Hematopoietic multipotent progenitor cell treated with erythropoietin and hydrocortisone succinate and interleukin-3 and kit ligand, for 4 days (in vitro differentiated cells): ENCODE measurements at regions not wholly inside any gene's neighbourhood (a gene's known extent, or its start where the extent isn't known, plus 50 kb on each side); places are given as distances from the start of the nearest gene placed in this dataset.
"Not testable (repeated sequence)": the region's sequence is repeated elsewhere in the genome, so short reads cannot be mapped to it uniquely, and the experiment has no call there.

Experiments used
- DNase-seq: peaks from one replicate; pipeline ENCODE4 v3.0.0-alpha.2; 2015

- DNase-seq = no peak
Observed at GRCh38 chr7:89934101-89934500, 220.2 kb upstream of the STEAP1 start.

GRCh38 chr7:89943525-89944050 is 210.7 kb upstream of the STEAP1 start:
- no peak for DNase-seq

GRCh38 chr7:89958525-89959068 is 195.7 kb upstream of the STEAP1 start:
- no peak for DNase-seq

GRCh38 chr7:89966067-89966664 is 188.1 kb upstream of the STEAP1 start:
- DNase-seq = no peak

GRCh38 chr7:89975577-89975976 is 178.7 kb upstream of the STEAP1 start:
- DNase-seq = no peak

GRCh38 chr7:89987665-89988064 is 166.6 kb upstream of the STEAP1 start:
- DNase-seq = no peak

GRCh38 chr7:89988074-89988473 is 166.2 kb upstream of the STEAP1 start:
- no peak for DNase-seq

GRCh38 chr7:89989454-89989853 is 164.8 kb upstream of the STEAP1 start:
- DNase-seq = no peak

- DNase-seq = no peak
Observed at GRCh38 chr7:89994483-89994882, 159.8 kb upstream of the STEAP1 start.

GRCh38 chr7:89998554-89998953 is 155.7 kb upstream of the STEAP1 start:
- no peak for DNase-seq

GRCh38 chr7:90005836-90006235 is 148.4 kb upstream of the STEAP1 start:
- no peak for DNase-seq

GRCh38 chr7:90007001-90007654 is 147.1 kb upstream of the STEAP1 start:
- DNase-seq = no peak

GRCh38 chr7:90007831-90008230 is 146.4 kb upstream of the STEAP1 start:
- no peak for DNase-seq

- no peak for DNase-seq
Observed at GRCh38 chr7:90022213-90022612, 132.1 kb upstream of the STEAP1 start.

GRCh38 chr7:90025771-90026170 is 128.5 kb upstream of the STEAP1 start:
- no peak for DNase-seq

GRCh38 chr7:90033850-90034249 is 120.4 kb upstream of the STEAP1 start:
- no peak for DNase-seq

- no peak for DNase-seq
Observed at GRCh38 chr7:90053094-90053493, 101.2 kb upstream of the STEAP1 start.

GRCh38 chr7:90061077-90061476 is 93.2 kb upstream of the STEAP1 start:
- no peak for DNase-seq

GRCh38 chr7:90064370-90064769 is 89.9 kb upstream of the STEAP1 start:
- DNase-seq = no peak

GRCh38 chr7:90067171-90067570 is 87.1 kb upstream of the STEAP1 start:
- no peak for DNase-seq

GRCh38 chr7:90070238-90070637 is 84.0 kb upstream of the STEAP1 start:
- DNase-seq = not testable (repeated sequence)

GRCh38 chr7:90078921-90079320 is 75.3 kb upstream of the STEAP1 start:
- DNase-seq = no peak

GRCh38 chr7:90081621-90082020 is 72.6 kb upstream of the STEAP1 start:
- DNase-seq = no peak

- no peak for DNase-seq
Observed at GRCh38 chr7:90092506-90092905, 61.8 kb upstream of the STEAP1 start.

GRCh38 chr7:90094030-90094429 is 60.2 kb upstream of the STEAP1 start:
- no peak for DNase-seq
